ENCODE measurements at regions not wholly inside any gene's neighbourhood (a gene's known extent, or its start where the extent isn't known, plus 50 kb on each side); places are given as distances from the start of the nearest gene placed in this dataset.

- no peak for TF ChIP-seq POLR2A (IDR thresholded peaks at IDR 0.05; ENCODE audit: low read length)
- TF ChIP-seq GATA1 (IDR thresholded peaks at IDR 0.05; ENCODE audit: low read depth, low read length), result no peak
Observed at GRCh38 chr18:53859764-53860163, 364.7 kb downstream of the MBD2 start.
